B cell (primary cell): ENCODE measurements at regions not wholly inside any gene's neighbourhood (a gene's known extent, or its start where the extent isn't known, plus 50 kb on each side); places are given as distances from the start of the nearest gene placed in this dataset.

ENCODE experiments used
- ATAC-seq: fragments of 200-7000 bp; cut with Tn5 transposase; one replicate; pipeline ENCODE4 v1.10.0; 2021; ENCODE audit warnings: low read depth, mild to moderate bottlenecking, moderate number of reproducible peaks, moderate library complexity
- CTCF ChIA-PET: fragments of 350-600 bp; sonication (Branson Sonifier 250); formaldehyde crosslinking; loops from one replicate; lab custom pipeline; 2021; ENCODE audit warnings: antibody characterized with exemption, inconsistent platforms; lab: Charles Lee
- POLR2A ChIA-PET: fragments of 350-600 bp; sonication (Branson Sonifier 250); formaldehyde crosslinking; loops from one replicate; lab custom pipeline; 2021; ENCODE audit warnings: antibody characterized with exemption; lab: Charles Lee
- DNase-seq: peaks from one replicate; pipeline ENCODE4 v3.0.0; 2013
- H2AFZ ChIP-seq: 2 replicates; pipeline ENCODE4 v1.6.1; 2012; ENCODE audit warnings: mild to moderate bottlenecking, low read depth, low read length; ENCODE audit not compliant: insufficient read depth, poor library complexity, severe bottlenecking
- H3K27ac ChIP-seq, 2 donors: 1 replicate in 1 of 2; 2 replicates in 1 of 2; pipeline ENCODE4 v1.5.1; 2012 to 2013; ENCODE audit warnings: low read length in 2 of 2, mild to moderate bottlenecking in 2 of 2, moderate library complexity in 1 of 2
- H3K27me3 ChIP-seq, 4 experiments: fragments of 200-600 bp in 1 of 4; sonication (generic) in 1 of 4; replicated peaks in 1 of 4; 1 replicate in 2 of 4; 2 replicates in 2 of 4; pipeline versions ENCODE4 v1.6.1 to v1.7.0; 2013 to 2016; ENCODE audit warnings: low read length in 3 of 4, mild to moderate bottlenecking in 2 of 4, mixed read lengths in 1 of 4, moderate library complexity in 1 of 4; ENCODE audit not compliant: insufficient read depth in 4 of 4, control insufficient read depth in 3 of 4; ENCODE audit errors: control extremely low read depth in 1 of 4
- H3K36me3 ChIP-seq, 2 experiments: replicated peaks in 1 of 2; 1 replicate in 1 of 2; 2 replicates in 1 of 2; pipeline versions ENCODE4 v1.6.1 to v1.7.1; 2013; ENCODE audit warnings: low read length in 1 of 2; ENCODE audit not compliant: insufficient read depth in 2 of 2, control insufficient read depth in 1 of 2; ENCODE audit errors: control extremely low read depth in 1 of 2, extremely low read depth in 1 of 2
- H3K4me1 ChIP-seq, 2 donors: fragments of 200-600 bp in 1 of 2; sonication (generic) in 1 of 2; 1 replicate in 1 of 2; 2 replicates in 1 of 2; pipeline versions ENCODE4 v1.5.1 to v1.6.1; 2013 to 2017; ENCODE audit warnings: low read length in 2 of 2; ENCODE audit not compliant: control insufficient read depth in 2 of 2, insufficient read depth in 2 of 2
- H3K4me2 ChIP-seq: replicated peaks from 2 replicates; pipeline ENCODE3; 2012; ENCODE audit warnings: mild to moderate bottlenecking, low read depth, low read length; ENCODE audit not compliant: poor library complexity, severe bottlenecking
- H3K4me3 ChIP-seq, 5 experiments: fragments of 200-600 bp in 1 of 5; sonication (generic) in 1 of 5; 1 replicate in 3 of 5; 2 replicates in 2 of 5; pipeline versions ENCODE4 v1.5.1 to v1.7.0; 2011 to 2016; ENCODE audit warnings: low read length in 4 of 5, mild to moderate bottlenecking in 4 of 5, low read depth in 2 of 5, control low read depth in 1 of 5, moderate library complexity in 1 of 5; ENCODE audit not compliant: insufficient read depth in 1 of 5; ENCODE audit errors: control extremely low read depth in 1 of 5, extremely low read depth in 1 of 5
- H3K79me2 ChIP-seq: fragments of 200-600 bp; sonication (generic); one replicate; pipeline ENCODE4 v1.6.0; 2016; ENCODE audit warnings: low read length; ENCODE audit not compliant: control insufficient read depth, insufficient read depth
- H3K9ac ChIP-seq: fragments of 200-600 bp; sonication (generic); 2 replicates; pipeline ENCODE4 v1.6.1; 2017; ENCODE audit warnings: mild to moderate bottlenecking, low read length, moderate library complexity
- H3K9me3 ChIP-seq, 3 donors: one replicate each; pipeline versions ENCODE4 v1.6.1 to v1.7.1; 2013; ENCODE audit warnings: low read length in 2 of 3; ENCODE audit not compliant: control insufficient read depth in 2 of 3, insufficient read depth in 1 of 3; ENCODE audit errors: control extremely low read depth in 1 of 3
- H4K20me1 ChIP-seq: 2 replicates; pipeline ENCODE4 v1.6.0; 2012; ENCODE audit warnings: mild to moderate bottlenecking, low read length; ENCODE audit not compliant: insufficient read depth, control insufficient read depth, poor library complexity, severe bottlenecking
- H3K27ac Mint-ChIP-seq: one replicate; pipeline ENCODE4 v1.8.0; 2021; ENCODE audit warnings: mixed read lengths
- H3K27me3 Mint-ChIP-seq: one replicate; pipeline ENCODE4 v1.8.0; 2021; ENCODE audit warnings: mixed read lengths
- H3K4me1 Mint-ChIP-seq: one replicate; pipeline ENCODE4 v1.8.0; 2021; ENCODE audit warnings: mixed read lengths
- H3K4me3 Mint-ChIP-seq: one replicate; pipeline ENCODE4 v1.8.0; 2021; ENCODE audit warnings: mixed read lengths
- H3K9me3 Mint-ChIP-seq: one replicate; pipeline ENCODE4 v1.8.0; 2022; ENCODE audit warnings: mixed read lengths; ENCODE audit not compliant: insufficient read depth
- EZH2 ChIP-seq: IDR thresholded peaks from 2 replicates; pipeline ENCODE4 v1.6.1; 2012; ENCODE audit warnings: borderline replicate concordance, low read depth, mild to moderate bottlenecking, moderate library complexity, low read length; ENCODE audit not compliant: insufficient read depth, poor library complexity, severe bottlenecking
- WGBS: methylation state at CpG from one replicate; pipeline ENCODE4 v1.1.5; 2013; ENCODE audit warnings: missing lambda C conversion rate; ENCODE audit not compliant: insufficient coverage; 5-methylcytosine and 5-hydroxymethylcytosine counted together
- intact Hi-C: fragments of 100-400 bp; cut with micrococcal nuclease; formaldehyde crosslinking; loops from one replicate; pipeline ENCODE4 v1.10.0; 2022
- TF ChIP-seq, protein P1 (sequence below): fragments of 200-600 bp; IDR thresholded peaks from one replicate; pipeline ENCODE4 v1.8.0; 2022; ENCODE audit warnings: antibody characterized with exemption, mild to moderate bottlenecking

DNA sequence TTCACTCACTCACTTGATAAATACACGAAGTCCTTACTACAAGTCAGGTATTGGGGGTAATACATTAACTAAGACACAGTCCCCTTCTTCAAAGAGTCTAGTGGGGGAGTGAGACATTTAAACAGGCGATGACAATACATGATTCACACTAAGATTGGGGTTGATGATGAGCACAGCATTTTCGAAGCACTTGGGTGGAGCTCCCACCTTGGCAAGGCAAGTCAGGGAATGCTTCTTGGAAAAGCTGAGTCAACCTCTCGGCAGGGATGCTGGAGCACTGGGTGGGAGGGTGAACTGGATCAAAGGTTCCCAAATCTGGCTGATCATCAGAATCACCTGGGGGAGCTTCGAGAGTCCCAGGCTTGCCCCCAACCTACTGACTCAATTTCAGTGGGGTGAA is 57.9 kb upstream of the ENAH start:
- no peaks in the 10 kb centered on the region for H3K27me3 ChIP-seq
- 95% methylated on average over 4 of the region's 5 CpGs for WGBS
- H4K20me1 ChIP-seq: no peaks in the 10 kb centered on the region
- Mint-ChIP-seq H3K4me1 (no peaks in the 10 kb centered on the region), H3K27me3 (peaks cover 6% of the 10 kb centered on the region), H3K27ac (no peak overlapping the region), H3K9me3 (no peaks in the 10 kb centered on the region), H3K4me3 (no peak overlapping the region)
- TF ChIP-seq, protein P1, sequence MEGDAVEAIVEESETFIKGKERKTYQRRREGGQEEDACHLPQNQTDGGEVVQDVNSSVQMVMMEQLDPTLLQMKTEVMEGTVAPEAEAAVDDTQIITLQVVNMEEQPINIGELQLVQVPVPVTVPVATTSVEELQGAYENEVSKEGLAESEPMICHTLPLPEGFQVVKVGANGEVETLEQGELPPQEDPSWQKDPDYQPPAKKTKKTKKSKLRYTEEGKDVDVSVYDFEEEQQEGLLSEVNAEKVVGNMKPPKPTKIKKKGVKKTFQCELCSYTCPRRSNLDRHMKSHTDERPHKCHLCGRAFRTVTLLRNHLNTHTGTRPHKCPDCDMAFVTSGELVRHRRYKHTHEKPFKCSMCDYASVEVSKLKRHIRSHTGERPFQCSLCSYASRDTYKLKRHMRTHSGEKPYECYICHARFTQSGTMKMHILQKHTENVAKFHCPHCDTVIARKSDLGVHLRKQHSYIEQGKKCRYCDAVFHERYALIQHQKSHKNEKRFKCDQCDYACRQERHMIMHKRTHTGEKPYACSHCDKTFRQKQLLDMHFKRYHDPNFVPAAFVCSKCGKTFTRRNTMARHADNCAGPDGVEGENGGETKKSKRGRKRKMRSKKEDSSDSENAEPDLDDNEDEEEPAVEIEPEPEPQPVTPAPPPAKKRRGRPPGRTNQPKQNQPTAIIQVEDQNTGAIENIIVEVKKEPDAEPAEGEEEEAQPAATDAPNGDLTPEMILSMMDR: no peak
- TF ChIP-seq EZH2: no peak
- no peaks in the 10 kb centered on the region for H3K9me3 ChIP-seq
- H3K4me3 ChIP-seq: no peak overlapping the region
- H3K36me3 ChIP-seq: no peaks in the 10 kb centered on the region
- DNase-seq (no peak), ATAC-seq (no peak)
- no peak overlapping the region for H3K4me2 ChIP-seq
- no peak overlapping the region for H3K27ac ChIP-seq
- POLR2A ChIA-PET: no interaction called here
- H3K9ac ChIP-seq: no peak overlapping the region
- CTCF ChIA-PET: no interaction called here
- H3K79me2 ChIP-seq: no peaks in the 10 kb centered on the region
- no peaks in the 10 kb centered on the region for H3K4me1 ChIP-seq
- no peak overlapping the region for H2AFZ ChIP-seq
- intact Hi-C loops: no loop called here

- DNase-seq (no peak), ATAC-seq (no peak)
- no peak overlapping the region for H3K27ac ChIP-seq
- no peaks in the 10 kb centered on the region for H3K79me2 ChIP-seq
- Mint-ChIP-seq H3K9me3 (no peaks in the 10 kb centered on the region), H3K27me3 (peaks cover 6% of the 10 kb centered on the region), H3K27ac (no peak overlapping the region), H3K4me3 (no peak overlapping the region), H3K4me1 (no peaks in the 10 kb centered on the region)
- no peak for TF ChIP-seq EZH2
- TF ChIP-seq, protein P1: no peak
- no peak overlapping the region for H3K4me2 ChIP-seq
- POLR2A ChIA-PET: no interaction called here
- intact Hi-C loops: no loop called here
- H3K36me3 ChIP-seq: no peaks in the 10 kb centered on the region
- CTCF ChIA-PET: no interaction called here
- H3K9ac ChIP-seq: no peak overlapping the region
- H3K9me3 ChIP-seq: no peaks in the 10 kb centered on the region
- no peak overlapping the region for H2AFZ ChIP-seq
- H3K4me1 ChIP-seq: no peaks in the 10 kb centered on the region
- H3K4me3 ChIP-seq: no peak overlapping the region
- no peaks in the 10 kb centered on the region for H4K20me1 ChIP-seq
- 92% methylated on average over 3 of the region's 4 CpGs for WGBS
- no peaks in the 10 kb centered on the region for H3K27me3 ChIP-seq
These were observed 58.5 kb upstream of the ENAH start for GRCh38 chr1:225711236-225711937.
